DOHH2 (cell line): ENCODE measurements at regions not wholly inside any gene's neighbourhood (a gene's known extent, or its start where the extent isn't known, plus 50 kb on each side); places are given as distances from the start of the nearest gene placed in this dataset.

Experiments used
- EZH2phosphoT487 ChIP-seq: fragments of 200-600 bp; sonication (generic); IDR thresholded peaks from 2 replicates; pipeline ENCODE4 v1.6.1; 2017; ENCODE audit warnings: borderline replicate concordance, mild to moderate bottlenecking, antibody characterized with exemption, low read length, moderate library complexity, mixed read lengths
- TF ChIP-seq, protein P1 (sequence below): fragments of 200-600 bp; sonication (generic); IDR thresholded peaks from one replicate; pipeline ENCODE4 v1.5.1; 2014; ENCODE audit warnings: antibody characterized with exemption, mild to moderate bottlenecking, low read depth, low read length; ENCODE audit not compliant: poor library complexity, severe bottlenecking

GRCh38 chr15:60091157-60091556, 87.0 kb downstream of the FOXB1 start:
- TF ChIP-seq, protein P1, sequence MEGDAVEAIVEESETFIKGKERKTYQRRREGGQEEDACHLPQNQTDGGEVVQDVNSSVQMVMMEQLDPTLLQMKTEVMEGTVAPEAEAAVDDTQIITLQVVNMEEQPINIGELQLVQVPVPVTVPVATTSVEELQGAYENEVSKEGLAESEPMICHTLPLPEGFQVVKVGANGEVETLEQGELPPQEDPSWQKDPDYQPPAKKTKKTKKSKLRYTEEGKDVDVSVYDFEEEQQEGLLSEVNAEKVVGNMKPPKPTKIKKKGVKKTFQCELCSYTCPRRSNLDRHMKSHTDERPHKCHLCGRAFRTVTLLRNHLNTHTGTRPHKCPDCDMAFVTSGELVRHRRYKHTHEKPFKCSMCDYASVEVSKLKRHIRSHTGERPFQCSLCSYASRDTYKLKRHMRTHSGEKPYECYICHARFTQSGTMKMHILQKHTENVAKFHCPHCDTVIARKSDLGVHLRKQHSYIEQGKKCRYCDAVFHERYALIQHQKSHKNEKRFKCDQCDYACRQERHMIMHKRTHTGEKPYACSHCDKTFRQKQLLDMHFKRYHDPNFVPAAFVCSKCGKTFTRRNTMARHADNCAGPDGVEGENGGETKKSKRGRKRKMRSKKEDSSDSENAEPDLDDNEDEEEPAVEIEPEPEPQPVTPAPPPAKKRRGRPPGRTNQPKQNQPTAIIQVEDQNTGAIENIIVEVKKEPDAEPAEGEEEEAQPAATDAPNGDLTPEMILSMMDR: no peak
- no peak for TF ChIP-seq EZH2phosphoT487
